ENCODE measurements at regions not wholly inside any gene's neighbourhood (a gene's known extent, or its start where the extent isn't known, plus 50 kb on each side); places are given as distances from the start of the nearest gene placed in this dataset.

GRCh38 chrX:141375011-141375760 lies 132.9 kb upstream of the SPANXC start:
- ATAC-seq (no peak), DNase-seq (ENCODE audit: low read depth, low spot score) (no peak)
- CTCF ChIA-PET = no interaction called here
- no peaks in the 10 kb centered on the region for H4K20me1 ChIP-seq (ENCODE audit: insufficient read depth)
- TF ChIP-seq EZH2phosphoT487 (IDR thresholded peaks at IDR 0.05; ENCODE audit: borderline replicate concordance) (no peak), ZNF274 (IDR thresholded peaks at IDR 0.05; ENCODE audit: low read depth, low read length) (no peak), POLR2AphosphoS5 (IDR thresholded peaks at IDR 0.05; ENCODE audit: low read depth, low read length) (no peak), MAX (IDR thresholded peaks at IDR 0.05) (no peak), ZFX (IDR thresholded peaks at IDR 0.05) (no peak), SIN3A (IDR thresholded peaks at IDR 0.05; ENCODE audit: low read depth) (no peak), RAD21 (IDR thresholded peaks at IDR 0.05; ENCODE audit: low read depth) (no peak), SRF (IDR thresholded peaks at IDR 0.05; ENCODE audit: low read depth) (no peak)
- BruUV-seq (replicated peaks) = no TSS peak
- RAD21 ChIA-PET (ENCODE audit: low non-redundant PET in 1 of 2, low total read pairs in 2 of 2, uncharacterized antibody in 2 of 2, unreplicated experiment in 2 of 2) = no interaction called here
- H3K4me1 ChIP-seq (ENCODE audit: control insufficient read depth in 1 of 2, insufficient read depth in 2 of 2, low read length in 2 of 2) = no peaks in the 10 kb centered on the region
- POLR2A ChIA-PET = no interaction called here
- H3K4me2 ChIP-seq (ENCODE audit: low read length) = no peak overlapping the region
- H3K27me3 ChIP-seq (ENCODE audit: insufficient read depth, low read length) = no peaks in the 10 kb centered on the region
- no peaks in the 10 kb centered on the region for H3K79me2 ChIP-seq (ENCODE audit: insufficient read depth, low read length)
- no peak overlapping the region for H3K27ac ChIP-seq (ENCODE audit: low read depth, low read length)
- no peak overlapping the region for H2AFZ ChIP-seq (ENCODE audit: low read depth, low read length, poor library complexity, severe bottlenecking)
- H3K4me3 ChIP-seq (replicated peaks in 1 of 2; ENCODE audit: low read depth in 1 of 2, low read length in 2 of 2) = no peak overlapping the region
- intact Hi-C loops (cut with micrococcal nuclease) = no loop called here
- no peaks in the 10 kb centered on the region for H3K36me3 ChIP-seq (ENCODE audit: control insufficient read depth in 1 of 2, insufficient read depth in 2 of 2, low read length in 2 of 2)
- H3K9ac ChIP-seq (ENCODE audit: low read length) = no peak overlapping the region
- H3K9me2 ChIP-seq (ENCODE audit: insufficient read depth) = no peaks in the 10 kb centered on the region
- no peaks in the 10 kb centered on the region for H3K9me3 ChIP-seq (ENCODE audit: control insufficient read depth in 1 of 2, insufficient read depth in 1 of 2, low read depth in 1 of 2, low read length in 2 of 2)

DNA sequence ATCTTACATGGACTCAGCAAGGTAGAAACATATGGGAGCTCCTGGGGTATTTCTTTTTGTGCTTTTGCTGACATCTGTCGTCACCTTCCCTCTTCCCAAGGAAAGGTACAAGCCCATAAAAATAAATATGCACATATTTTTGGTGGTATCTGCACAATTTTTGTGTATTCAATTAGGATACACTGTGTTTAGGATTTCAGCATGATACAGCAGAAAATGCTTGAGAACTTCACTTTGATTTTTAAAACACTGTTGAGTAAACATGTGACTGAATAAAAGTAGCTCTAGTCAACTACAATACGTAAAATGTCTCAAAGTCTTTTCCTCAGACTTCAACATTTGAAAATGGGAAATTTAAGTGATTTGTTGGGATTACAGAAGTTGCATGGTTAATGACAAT lies 99.4 kb upstream of the SPANXC start:
- H3K79me2 ChIP-seq (ENCODE audit: insufficient read depth, low read length) = no peaks in the 10 kb centered on the region
- no peaks in the 10 kb centered on the region for H3K27me3 ChIP-seq (ENCODE audit: insufficient read depth, low read length)
- DNase-seq (ENCODE audit: low read depth, low spot score) (no peak), ATAC-seq (no peak)
- ChIA-PET CTCF (no interaction called here), RAD21 (ENCODE audit: low non-redundant PET in 1 of 2, low total read pairs in 2 of 2, uncharacterized antibody in 2 of 2, unreplicated experiment in 2 of 2) (no interaction called here), POLR2A (no interaction called here)
- no peaks in the 10 kb centered on the region for H4K20me1 ChIP-seq (ENCODE audit: insufficient read depth)
- intact Hi-C loops (cut with micrococcal nuclease) = no loop called here
- H3K4me3 ChIP-seq (replicated peaks in 1 of 2; ENCODE audit: low read depth in 1 of 2, low read length in 2 of 2) = no peak overlapping the region
- no peaks in the 10 kb centered on the region for H3K9me2 ChIP-seq (ENCODE audit: insufficient read depth)
- no peak overlapping the region for H2AFZ ChIP-seq (ENCODE audit: low read depth, low read length, poor library complexity, severe bottlenecking)
- H3K27ac ChIP-seq (ENCODE audit: low read depth, low read length) = no peak overlapping the region
- no peaks in the 10 kb centered on the region for H3K9me3 ChIP-seq (ENCODE audit: control insufficient read depth in 1 of 2, insufficient read depth in 1 of 2, low read depth in 1 of 2, low read length in 2 of 2)
- no TSS peak for BruUV-seq (replicated peaks)
- H3K4me1 ChIP-seq (ENCODE audit: control insufficient read depth in 1 of 2, insufficient read depth in 2 of 2, low read length in 2 of 2) = no peaks in the 10 kb centered on the region
- no peak overlapping the region for H3K4me2 ChIP-seq (ENCODE audit: low read length)
- TF ChIP-seq JUND (IDR thresholded peaks at IDR 0.05) (no peak), TCF7L2 (IDR thresholded peaks at IDR 0.05; ENCODE audit: borderline replicate concordance, extremely low read depth, insufficient read depth, insufficient read length) (no peak), SIN3A (IDR thresholded peaks at IDR 0.05; ENCODE audit: low read depth) (no peak), SP1 (IDR thresholded peaks at IDR 0.05; ENCODE audit: low read depth) (no peak), RAD21 (IDR thresholded peaks at IDR 0.05; ENCODE audit: low read depth) (no peak), SRF (IDR thresholded peaks at IDR 0.05; ENCODE audit: low read depth) (no peak), CBX3 (IDR thresholded peaks at IDR 0.05; ENCODE audit: low read depth) (no peak)
- TF ChIP-seq, protein P1, sequence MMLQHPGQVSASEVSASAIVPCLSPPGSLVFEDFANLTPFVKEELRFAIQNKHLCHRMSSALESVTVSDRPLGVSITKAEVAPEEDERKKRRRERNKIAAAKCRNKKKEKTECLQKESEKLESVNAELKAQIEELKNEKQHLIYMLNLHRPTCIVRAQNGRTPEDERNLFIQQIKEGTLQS (IDR thresholded peaks at IDR 0.05) = no peak
- no peaks in the 10 kb centered on the region for H3K36me3 ChIP-seq (ENCODE audit: control insufficient read depth in 1 of 2, insufficient read depth in 2 of 2, low read length in 2 of 2)
- H3K9ac ChIP-seq (ENCODE audit: low read length) = no peak overlapping the region
